GM18861 (cell line): ENCODE measurements at regions not wholly inside any gene's neighbourhood (a gene's known extent, or its start where the extent isn't known, plus 50 kb on each side); places are given as distances from the start of the nearest gene placed in this dataset.

Experiments
- ATAC-seq: cut with Tn5 transposase; IDR thresholded peaks from one replicate; pipeline ENCODE4 v1.9.1; 2021; ENCODE audit not compliant: unreplicated experiment

GRCh38 chr7:18241543-18242231 lies 214.0 kb upstream of the PRPS1L1 start:
- no peak for ATAC-seq

GRCh38 chr7:18243731-18244130 lies 216.1 kb upstream of the PRPS1L1 start:
- no peak for ATAC-seq

GRCh38 chr7:18250133-18250532 lies 222.5 kb upstream of the PRPS1L1 start:
- ATAC-seq: no peak

GRCh38 chr7:18257711-18258110 lies 230.1 kb upstream of the PRPS1L1 start:
- ATAC-seq: no peak

- no peak for ATAC-seq
Observed at GRCh38 chr7:18262058-18262457, 233.5 kb upstream of the HDAC9 start.

GRCh38 chr7:18265611-18266281 lies 229.8 kb upstream of the HDAC9 start:
- ATAC-seq: no peak

GRCh38 chr7:18268571-18268970 lies 227.0 kb upstream of the HDAC9 start:
- no peak for ATAC-seq

GRCh38 chr7:18276380-18276779 lies 219.2 kb upstream of the HDAC9 start:
- ATAC-seq: no peak

- ATAC-seq: no peak
Observed at GRCh38 chr7:18278316-18278715, 217.2 kb upstream of the HDAC9 start.

GRCh38 chr7:18283045-18283444 lies 212.5 kb upstream of the HDAC9 start:
- no peak for ATAC-seq

GRCh38 chr7:18287482-18287881 lies 208.1 kb upstream of the HDAC9 start:
- no peak for ATAC-seq

GRCh38 chr7:18288322-18289037 lies 207.1 kb upstream of the HDAC9 start:
- ATAC-seq: no peak

- ATAC-seq: peak; percentile 2
Observed at GRCh38 chr7:18289788-18290187, 205.8 kb upstream of the HDAC9 start.

- ATAC-seq: peak; percentile 83
Observed at GRCh38 chr7:18290223-18290622, 205.3 kb upstream of the HDAC9 start.

- ATAC-seq: no peak
Observed at GRCh38 chr7:18290865-18291264, 204.7 kb upstream of the HDAC9 start.

- no peak for ATAC-seq
Observed at GRCh38 chr7:18292584-18292983, 203.0 kb upstream of the HDAC9 start.

GRCh38 chr7:18293759-18294158 lies 201.8 kb upstream of the HDAC9 start:
- no peak for ATAC-seq

GRCh38 chr7:18294411-18294810 lies 201.1 kb upstream of the HDAC9 start:
- ATAC-seq: no peak

- no peak for ATAC-seq
Observed at GRCh38 chr7:18295781-18296423, 199.6 kb upstream of the HDAC9 start.

GRCh38 chr7:18302097-18302496 lies 193.5 kb upstream of the HDAC9 start:
- no peak for ATAC-seq

- no peak for ATAC-seq
Observed at GRCh38 chr7:18305866-18306265, 189.7 kb upstream of the HDAC9 start.

GRCh38 chr7:18306696-18307095 lies 188.9 kb upstream of the HDAC9 start:
- no peak for ATAC-seq
